C4-2B (cell line): ENCODE measurements at regions not wholly inside any gene's neighbourhood (a gene's known extent, or its start where the extent isn't known, plus 50 kb on each side); places are given as distances from the start of the nearest gene placed in this dataset.

ENCODE experiments used
- H3K27ac ChIP-seq: fragments of 450-650 bp; 2 replicates; pipeline ENCODE4 v1.5.1; 2017
- CTCF ChIP-seq: fragments of 450-650 bp; conservative IDR thresholded peaks from 2 replicates; pipeline ENCODE4 v1.5.1; 2017; ENCODE audit warnings: mild to moderate bottlenecking
- ZFX ChIP-seq: fragments of 450-650 bp; IDR thresholded peaks from 2 replicates; pipeline ENCODE4 v1.6.1; 2017

- no peak overlapping the region for H3K27ac ChIP-seq
- TF ChIP-seq CTCF (no peak), ZFX (no peak)
Observed at GRCh38 chr12:19962192-19962591, 406.1 kb upstream of the PDE3A start.

GRCh38 chr12:19963972-19964371, 404.4 kb upstream of the PDE3A start:
- TF ChIP-seq CTCF = no peak
- H3K27ac ChIP-seq = no peak overlapping the region

- TF ChIP-seq CTCF (no peak), ZFX (no peak)
- no peak overlapping the region for H3K27ac ChIP-seq
Observed at GRCh38 chr12:19964549-19964948, 403.8 kb upstream of the PDE3A start.

- TF ChIP-seq ZFX (no peak), CTCF (no peak)
- no peak overlapping the region for H3K27ac ChIP-seq
Observed at GRCh38 chr12:19965196-19966038, 402.9 kb upstream of the PDE3A start.

GRCh38 chr12:19967001-19967400, 401.3 kb upstream of the PDE3A start:
- TF ChIP-seq ZFX = no peak
- TF ChIP-seq CTCF = no peak
- no peak overlapping the region for H3K27ac ChIP-seq

- no peak overlapping the region for H3K27ac ChIP-seq
- TF ChIP-seq CTCF = no peak
- no peak for TF ChIP-seq ZFX
Observed at GRCh38 chr12:19967431-19967830, 400.9 kb upstream of the PDE3A start.

GRCh38 chr12:19970116-19970515, 398.2 kb upstream of the PDE3A start:
- TF ChIP-seq CTCF (no peak), ZFX (no peak)
- H3K27ac ChIP-seq = no peak overlapping the region
